Muscle layer of colon (tissue), 2 donors: ENCODE measurements at regions not wholly inside any gene's neighbourhood (a gene's known extent, or its start where the extent isn't known, plus 50 kb on each side); places are given as distances from the start of the nearest gene placed in this dataset.

Experiments
- H3K27ac ChIP-seq: one replicate; pipeline ENCODE4 v1.7.0; 2013; ENCODE audit warnings: low read depth, mild to moderate bottlenecking, low read length, moderate library complexity
- H3K27me3 ChIP-seq, 2 donors: one replicate each; pipeline ENCODE4 v1.7.0; 2013; ENCODE audit warnings: low read length in 2 of 2, mild to moderate bottlenecking in 2 of 2; ENCODE audit not compliant: insufficient read depth in 2 of 2, control insufficient read depth in 1 of 2
- H3K36me3 ChIP-seq: one replicate; pipeline ENCODE4 v1.7.0; 2013; ENCODE audit warnings: mild to moderate bottlenecking, low read length; ENCODE audit not compliant: insufficient read depth
- H3K4me1 ChIP-seq: one replicate; pipeline ENCODE4 v1.7.0; 2013; ENCODE audit warnings: mild to moderate bottlenecking, low read length; ENCODE audit not compliant: insufficient read depth
- H3K4me3 ChIP-seq, 2 donors: one replicate each; pipeline ENCODE4 v1.7.0; 2013; ENCODE audit warnings: low read length in 2 of 2, low read depth in 1 of 2, mild to moderate bottlenecking in 1 of 2, moderate library complexity in 1 of 2
- H3K9ac ChIP-seq: one replicate; pipeline ENCODE4 v1.7.0; 2013; ENCODE audit warnings: low read length
- H3K9me3 ChIP-seq: one replicate; pipeline ENCODE4 v1.7.0; 2013; ENCODE audit warnings: mild to moderate bottlenecking, low read length
- donor health status: abdominal sarcoma.
- donor health status: Adenocarcinoma of cecum.

DNA sequence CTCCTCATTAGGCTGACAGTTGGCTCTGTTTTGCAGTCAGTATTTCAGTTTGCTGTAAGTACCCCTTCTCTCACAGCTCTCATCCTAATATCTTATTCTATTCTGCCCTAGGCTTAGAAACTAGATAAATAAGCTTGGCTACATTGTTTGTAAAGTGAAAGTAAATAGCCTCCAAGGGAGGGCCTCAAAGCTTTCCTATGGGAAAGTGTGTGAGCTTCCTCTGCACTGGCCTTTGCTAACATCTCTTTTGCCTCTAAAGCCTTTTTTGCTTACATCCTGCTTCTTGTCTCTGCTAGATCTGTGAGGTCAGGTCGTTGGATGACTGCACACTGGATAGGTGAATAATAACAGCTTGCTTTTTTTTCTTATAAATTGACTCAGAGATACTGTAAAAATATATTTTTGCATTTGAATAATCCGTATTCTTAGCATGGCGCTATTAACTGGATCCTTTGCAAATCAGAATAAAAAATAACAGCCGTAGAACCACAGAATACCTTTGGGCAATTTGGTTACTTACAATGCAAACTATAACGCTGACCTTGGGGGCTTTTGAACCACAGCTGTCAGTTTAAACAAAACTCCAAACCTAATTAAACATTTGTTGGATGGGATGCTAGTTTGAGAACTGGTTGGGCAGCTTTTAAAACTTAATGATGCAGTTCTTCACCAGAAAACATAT, 55.1 kb downstream of the TTC6 start:
- Histone ChIP-seq H3K4me1 (no peaks in the 10 kb centered on the region), H3K27me3 (no peaks in the 10 kb centered on the region), H3K4me3 (no peak overlapping the region), H3K9me3 (no peaks in the 10 kb centered on the region), H3K36me3 (no peaks in the 10 kb centered on the region), H3K27ac (no peak overlapping the region), H3K9ac (no peak overlapping the region)

- no peaks in the 10 kb centered on the region for H3K36me3 ChIP-seq
- no peak overlapping the region for H3K27ac ChIP-seq
- no peaks in the 10 kb centered on the region for H3K4me1 ChIP-seq
- no peaks in the 10 kb centered on the region for H3K27me3 ChIP-seq
- H3K9ac ChIP-seq, result no peak overlapping the region
- no peaks in the 10 kb centered on the region for H3K9me3 ChIP-seq
- no peak overlapping the region for H3K4me3 ChIP-seq
Observed at GRCh38 chr14:37652042-37652441, 56.6 kb downstream of the TTC6 start.

- Histone ChIP-seq H3K4me3 (no peak overlapping the region), H3K4me1 (no peaks in the 10 kb centered on the region), H3K9me3 (no peaks in the 10 kb centered on the region), H3K9ac (no peak overlapping the region), H3K27ac (no peak overlapping the region), H3K36me3 (no peaks in the 10 kb centered on the region), H3K27me3 (no peaks in the 10 kb centered on the region)
Observed at GRCh38 chr14:37655418-37655817, 60.0 kb downstream of the TTC6 start.

DNA sequence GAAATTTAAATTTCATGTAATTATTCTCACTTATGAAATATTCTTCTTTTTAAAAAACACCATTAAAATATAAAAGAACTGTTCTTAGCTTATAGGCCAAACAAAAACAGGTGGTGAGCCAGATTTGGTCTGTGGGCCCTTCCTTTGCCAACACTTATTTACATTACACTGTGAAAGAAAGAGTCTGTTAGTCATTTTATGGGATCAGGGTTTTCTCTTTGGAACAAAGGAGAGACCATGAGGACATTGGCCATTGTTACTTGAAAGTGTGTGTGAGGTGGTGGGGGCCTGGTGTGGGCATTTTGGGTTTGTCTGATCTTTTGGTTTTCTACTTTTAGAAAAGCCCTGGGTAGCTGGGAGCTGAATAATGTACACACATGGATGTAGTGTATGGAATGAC, 62.7 kb downstream of the TTC6 start:
- no peaks in the 10 kb centered on the region for H3K27me3 ChIP-seq
- no peak overlapping the region for H3K27ac ChIP-seq
- no peaks in the 10 kb centered on the region for H3K36me3 ChIP-seq
- H3K9ac ChIP-seq, result no peak overlapping the region
- no peak overlapping the region for H3K4me3 ChIP-seq
- H3K4me1 ChIP-seq, result no peaks in the 10 kb centered on the region
- H3K9me3 ChIP-seq, result no peaks in the 10 kb centered on the region

DNA sequence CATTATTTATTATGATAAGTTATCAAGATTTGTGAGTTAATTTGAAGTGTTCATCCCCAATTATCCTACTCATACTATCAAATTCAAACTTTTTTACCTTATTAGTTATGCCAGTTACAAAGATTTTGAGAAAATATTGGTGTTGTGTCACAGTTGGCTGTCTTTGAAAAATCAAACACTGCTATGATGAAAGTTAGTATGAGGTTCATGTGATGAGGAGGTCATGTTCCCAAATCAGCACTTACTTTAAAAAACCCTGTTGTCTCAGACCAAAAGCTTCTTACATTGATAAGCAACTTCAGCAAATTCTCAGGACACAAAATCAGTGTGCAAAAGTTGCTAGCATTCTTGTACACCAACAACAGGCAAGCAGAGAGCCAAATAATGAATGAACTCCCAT, 68.1 kb downstream of the TTC6 start:
- Histone ChIP-seq H3K27ac (no peak overlapping the region), H3K36me3 (no peaks in the 10 kb centered on the region), H3K4me1 (no peaks in the 10 kb centered on the region), H3K4me3 (no peak overlapping the region), H3K27me3 (no peaks in the 10 kb centered on the region), H3K9ac (no peak overlapping the region), H3K9me3 (no peaks in the 10 kb centered on the region)

DNA sequence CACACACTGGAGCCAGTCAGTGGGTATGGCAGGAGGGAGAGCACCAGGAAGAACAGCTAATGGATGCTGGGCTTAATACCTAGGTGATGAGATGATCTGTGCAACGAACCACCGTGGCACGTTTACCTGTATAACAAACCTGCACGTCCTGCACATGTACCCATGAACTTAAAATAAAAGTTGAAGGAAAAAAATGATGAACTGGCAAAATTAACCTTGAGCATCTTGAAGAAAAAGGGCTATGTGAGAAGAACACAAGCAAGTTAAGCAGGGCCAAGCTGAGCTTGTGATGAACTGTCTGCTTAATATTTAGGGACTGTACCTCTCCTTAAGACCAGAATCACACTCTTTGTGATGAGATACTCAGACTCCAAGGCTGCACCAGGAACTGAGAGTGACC, 70.0 kb downstream of the TTC6 start:
- no peak overlapping the region for H3K4me3 ChIP-seq
- no peaks in the 10 kb centered on the region for H3K27me3 ChIP-seq
- H3K36me3 ChIP-seq, result no peaks in the 10 kb centered on the region
- H3K4me1 ChIP-seq, result no peaks in the 10 kb centered on the region
- no peak overlapping the region for H3K9ac ChIP-seq
- no peaks in the 10 kb centered on the region for H3K9me3 ChIP-seq
- H3K27ac ChIP-seq, result no peak overlapping the region

GRCh38 chr14:37665951-37666350, 70.5 kb downstream of the TTC6 start:
- no peaks in the 10 kb centered on the region for H3K9me3 ChIP-seq
- no peak overlapping the region for H3K9ac ChIP-seq
- no peak overlapping the region for H3K27ac ChIP-seq
- H3K4me1 ChIP-seq, result no peaks in the 10 kb centered on the region
- no peak overlapping the region for H3K4me3 ChIP-seq
- no peaks in the 10 kb centered on the region for H3K27me3 ChIP-seq
- H3K36me3 ChIP-seq, result no peaks in the 10 kb centered on the region

GRCh38 chr14:37668646-37669045, 73.2 kb downstream of the TTC6 start:
- H3K9ac ChIP-seq, result no peak overlapping the region
- no peaks in the 10 kb centered on the region for H3K36me3 ChIP-seq
- no peaks in the 10 kb centered on the region for H3K9me3 ChIP-seq
- no peaks in the 10 kb centered on the region for H3K27me3 ChIP-seq
- no peaks in the 10 kb centered on the region for H3K4me1 ChIP-seq
- no peak overlapping the region for H3K27ac ChIP-seq
- no peak overlapping the region for H3K4me3 ChIP-seq

DNA sequence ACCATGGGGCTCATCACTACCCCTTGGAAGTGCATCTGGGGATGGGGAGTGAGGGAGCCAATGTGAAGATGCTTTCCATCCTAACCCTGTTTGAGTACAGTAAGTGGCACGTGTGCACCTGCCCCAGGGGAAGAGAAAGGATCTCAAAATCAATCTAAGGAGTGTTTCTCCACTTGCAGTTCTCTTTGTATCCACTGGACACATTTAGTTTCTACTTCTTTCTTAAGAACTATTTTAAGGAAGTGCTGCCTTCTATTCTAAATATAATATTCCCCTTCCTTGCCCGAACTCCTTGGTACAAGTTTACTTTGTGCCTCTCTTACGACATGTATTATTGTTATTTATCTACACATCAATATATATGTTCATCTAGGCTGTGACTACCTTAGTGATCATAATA, 73.8 kb downstream of the TTC6 start:
- Histone ChIP-seq H3K27ac (no peak overlapping the region), H3K36me3 (no peaks in the 10 kb centered on the region), H3K27me3 (no peaks in the 10 kb centered on the region), H3K9me3 (no peaks in the 10 kb centered on the region), H3K4me1 (no peaks in the 10 kb centered on the region), H3K9ac (no peak overlapping the region), H3K4me3 (no peak overlapping the region)

GRCh38 chr14:37673439-37673838, 78.0 kb downstream of the TTC6 start:
- no peak overlapping the region for H3K4me3 ChIP-seq
- no peaks in the 10 kb centered on the region for H3K4me1 ChIP-seq
- H3K9ac ChIP-seq, result no peak overlapping the region
- no peaks in the 10 kb centered on the region for H3K27me3 ChIP-seq
- H3K27ac ChIP-seq, result no peak overlapping the region
- no peaks in the 10 kb centered on the region for H3K36me3 ChIP-seq
- no peaks in the 10 kb centered on the region for H3K9me3 ChIP-seq

GRCh38 chr14:37678916-37679315, 83.5 kb downstream of the TTC6 start:
- Histone ChIP-seq H3K36me3 (no peaks in the 10 kb centered on the region), H3K4me3 (no peak overlapping the region), H3K27me3 (no peaks in the 10 kb centered on the region), H3K4me1 (no peaks in the 10 kb centered on the region), H3K9ac (no peak overlapping the region), H3K27ac (no peak overlapping the region), H3K9me3 (no peaks in the 10 kb centered on the region)

DNA sequence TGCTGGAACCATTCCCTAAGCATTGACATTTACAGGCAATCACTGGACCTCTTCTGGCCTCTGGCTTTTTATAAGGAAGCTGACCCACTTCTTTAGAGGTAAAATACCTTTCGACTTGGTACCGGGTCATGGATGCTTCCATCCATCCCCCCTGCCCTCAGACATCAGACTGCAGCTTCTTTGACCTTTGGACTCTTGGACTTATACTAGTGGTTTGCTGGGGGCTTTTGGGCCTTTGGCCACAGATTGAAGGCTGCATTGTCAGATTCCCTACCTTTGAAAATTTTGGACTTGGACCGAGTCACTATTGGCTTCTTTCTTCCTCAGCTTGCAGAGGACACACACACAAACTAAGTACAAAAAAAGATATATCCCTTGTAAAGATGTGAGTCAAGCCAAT, 86.1 kb downstream of the TTC6 start:
- H3K9me3 ChIP-seq, result no peaks in the 10 kb centered on the region
- no peak overlapping the region for H3K9ac ChIP-seq
- H3K4me1 ChIP-seq, result no peaks in the 10 kb centered on the region
- H3K27me3 ChIP-seq, result no peaks in the 10 kb centered on the region
- H3K4me3 ChIP-seq, result no peak overlapping the region
- H3K36me3 ChIP-seq, result no peaks in the 10 kb centered on the region
- no peak overlapping the region for H3K27ac ChIP-seq
